SIG-M5 treated with dmso at 0.1 percent for 504 hours (cell line): ENCODE measurements at regions not wholly inside any gene's neighbourhood (a gene's known extent, or its start where the extent isn't known, plus 50 kb on each side); places are given as distances from the start of the nearest gene placed in this dataset.
"Not testable (repeated sequence)": the region's sequence is repeated elsewhere in the genome, so short reads cannot be mapped to it uniquely, and the experiment has no call there.

Source experiments
- DNase-seq: peaks from one replicate; lab custom pipeline; 2025; ENCODE audit not compliant: unreplicated experiment; lab: John Stamatoyannopoulos, UW

GRCh38 chr3:152213203-152213602 is 55.5 kb upstream of the MBNL1 start:
- peak; percentile 95 for DNase-seq

DNA sequence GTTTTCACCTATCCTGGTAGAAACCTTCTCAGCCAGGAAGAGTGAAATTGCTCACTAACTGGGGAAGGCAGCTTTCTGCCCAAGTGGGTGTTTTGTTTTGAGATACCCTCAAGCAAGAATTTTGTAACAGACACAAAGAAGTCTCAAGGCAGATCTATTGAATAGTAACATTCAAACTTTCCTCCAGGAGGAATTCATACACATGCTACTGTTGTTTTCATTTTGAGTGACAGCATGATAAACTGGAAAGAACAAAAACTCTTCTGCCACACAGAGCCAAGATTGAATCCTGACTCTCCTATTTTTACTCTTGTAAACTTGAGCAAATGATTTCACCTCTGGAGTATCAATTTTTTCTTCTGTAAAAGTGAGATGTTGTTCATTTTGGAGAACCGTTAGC is 54.8 kb upstream of the MBNL1 start:
- no peak for DNase-seq

DNA sequence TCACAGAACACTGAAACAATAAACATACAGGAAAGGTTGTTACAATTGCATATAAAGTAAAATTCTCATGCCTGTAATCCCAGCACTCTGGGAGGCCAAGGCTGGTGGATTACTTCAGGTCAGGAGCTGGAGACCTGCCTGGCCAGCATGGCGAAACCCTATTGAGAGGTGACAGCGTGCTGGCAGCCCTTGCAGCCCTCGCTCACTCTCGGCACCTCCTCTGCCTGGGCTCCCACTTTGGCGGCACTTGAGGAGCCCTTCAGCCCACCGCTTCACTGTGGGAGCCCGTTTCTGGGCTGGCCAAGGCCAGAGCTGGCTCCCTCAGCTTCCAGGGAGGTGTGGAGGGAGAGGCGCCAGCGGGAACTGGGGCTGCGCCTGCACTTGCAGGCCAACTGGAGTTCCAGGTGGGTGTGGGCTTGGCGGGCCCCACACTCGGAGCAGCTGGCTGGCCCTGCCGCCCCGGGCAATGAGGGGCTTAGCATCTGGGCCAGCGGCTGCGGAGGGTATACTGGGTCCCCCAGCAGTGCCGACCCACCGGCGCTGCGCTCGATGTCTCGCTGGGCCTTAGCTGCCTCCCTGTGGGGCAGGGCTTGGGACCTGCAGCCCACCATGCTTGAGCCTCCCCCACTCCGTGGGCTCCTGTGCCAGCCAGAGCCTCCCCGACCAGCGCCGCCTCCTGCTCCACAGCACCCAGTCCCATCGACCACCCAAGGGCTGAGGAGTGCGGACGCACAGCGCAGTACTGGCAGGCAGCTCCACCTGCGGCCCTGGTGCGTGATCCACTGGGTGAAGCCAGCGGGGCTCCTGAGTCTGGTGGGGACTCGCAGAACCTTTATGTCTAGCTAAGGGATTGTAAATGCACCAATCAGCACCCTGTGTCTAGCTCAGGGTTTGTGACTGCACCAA is 51.5 kb upstream of the MBNL1 start:
- not testable (repeated sequence) for DNase-seq

- no peak for DNase-seq
These were observed 50.1 kb upstream of the MBNL1 start for GRCh38 chr3:152218602-152219001.
